HL-60 (cell line): ENCODE measurements at regions not wholly inside any gene's neighbourhood (a gene's known extent, or its start where the extent isn't known, plus 50 kb on each side); places are given as distances from the start of the nearest gene placed in this dataset.

Experiments
- CTCF ChIP-seq: IDR thresholded peaks from one replicate; pipeline ENCODE4 v1.5.1; 2011; ENCODE audit warnings: low read length, control low read depth, inconsistent platforms; ENCODE audit not compliant: insufficient read depth
- GABPA ChIP-seq: IDR thresholded peaks from 2 replicates; pipeline ENCODE4 v1.6.1; 2012; ENCODE audit warnings: low read depth
- POLR2AphosphoS5 ChIP-seq: IDR thresholded peaks from 2 replicates; pipeline ENCODE4 v1.6.1; 2012; ENCODE audit warnings: low read depth
- SPI1 ChIP-seq: IDR thresholded peaks from 2 replicates; pipeline ENCODE4 v1.6.1; 2012; ENCODE audit warnings: low read depth, mild to moderate bottlenecking, borderline replicate concordance
- TF ChIP-seq, protein P1 (sequence below): IDR thresholded peaks from 2 replicates; pipeline ENCODE4 v1.6.1; 2012; ENCODE audit warnings: low read depth; ENCODE audit not compliant: insufficient replicate concordance

- no peak for TF ChIP-seq CTCF
- TF ChIP-seq POLR2AphosphoS5 = no peak
- TF ChIP-seq, protein P1, sequence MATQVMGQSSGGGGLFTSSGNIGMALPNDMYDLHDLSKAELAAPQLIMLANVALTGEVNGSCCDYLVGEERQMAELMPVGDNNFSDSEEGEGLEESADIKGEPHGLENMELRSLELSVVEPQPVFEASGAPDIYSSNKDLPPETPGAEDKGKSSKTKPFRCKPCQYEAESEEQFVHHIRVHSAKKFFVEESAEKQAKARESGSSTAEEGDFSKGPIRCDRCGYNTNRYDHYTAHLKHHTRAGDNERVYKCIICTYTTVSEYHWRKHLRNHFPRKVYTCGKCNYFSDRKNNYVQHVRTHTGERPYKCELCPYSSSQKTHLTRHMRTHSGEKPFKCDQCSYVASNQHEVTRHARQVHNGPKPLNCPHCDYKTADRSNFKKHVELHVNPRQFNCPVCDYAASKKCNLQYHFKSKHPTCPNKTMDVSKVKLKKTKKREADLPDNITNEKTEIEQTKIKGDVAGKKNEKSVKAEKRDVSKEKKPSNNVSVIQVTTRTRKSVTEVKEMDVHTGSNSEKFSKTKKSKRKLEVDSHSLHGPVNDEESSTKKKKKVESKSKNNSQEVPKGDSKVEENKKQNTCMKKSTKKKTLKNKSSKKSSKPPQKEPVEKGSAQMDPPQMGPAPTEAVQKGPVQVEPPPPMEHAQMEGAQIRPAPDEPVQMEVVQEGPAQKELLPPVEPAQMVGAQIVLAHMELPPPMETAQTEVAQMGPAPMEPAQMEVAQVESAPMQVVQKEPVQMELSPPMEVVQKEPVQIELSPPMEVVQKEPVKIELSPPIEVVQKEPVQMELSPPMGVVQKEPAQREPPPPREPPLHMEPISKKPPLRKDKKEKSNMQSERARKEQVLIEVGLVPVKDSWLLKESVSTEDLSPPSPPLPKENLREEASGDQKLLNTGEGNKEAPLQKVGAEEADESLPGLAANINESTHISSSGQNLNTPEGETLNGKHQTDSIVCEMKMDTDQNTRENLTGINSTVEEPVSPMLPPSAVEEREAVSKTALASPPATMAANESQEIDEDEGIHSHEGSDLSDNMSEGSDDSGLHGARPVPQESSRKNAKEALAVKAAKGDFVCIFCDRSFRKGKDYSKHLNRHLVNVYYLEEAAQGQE = no peak
- no peak for TF ChIP-seq SPI1
- no peak for TF ChIP-seq GABPA
Measured at GRCh38 chr3:195008816-195009215, 262.1 kb downstream of the XXYLT1 start.
